Activated naive CD4-positive, alpha-beta T cell treated with anti-CD3 and anti-CD28 coated beads, Interleukin-2, amount 50 U/mL, for 72 hours (primary cell): ENCODE measurements at regions not wholly inside any gene's neighbourhood (a gene's known extent, or its start where the extent isn't known, plus 50 kb on each side); places are given as distances from the start of the nearest gene placed in this dataset.

ENCODE experiments used
- ATAC-seq, 2 donors: fragments of 150-1000 bp; cut with Tn5 transposase; 2 replicates each; pipeline ENCODE4 v1.10.0; 2021; ENCODE audit warnings: mild to moderate bottlenecking in 2 of 2, moderate library complexity in 2 of 2
- DNase-seq, 2 donors: peaks; one replicate each; pipeline ENCODE4 v3.0.0; 2021 to 2022; ENCODE audit warnings: low spot score in 2 of 2
- H3K27ac Mint-ChIP-seq, 2 donors: one replicate each; pipeline ENCODE4 v1.8.0; 2022; ENCODE audit warnings: mild to moderate bottlenecking in 2 of 2, mixed read lengths in 2 of 2
- H3K36me3 Mint-ChIP-seq, 2 donors: one replicate each; pipeline ENCODE4 v1.8.0; 2022; ENCODE audit warnings: mixed read lengths in 2 of 2
- H3K9me3 Mint-ChIP-seq, 2 donors: one replicate each; pipeline ENCODE4 v1.8.0; 2022; ENCODE audit warnings: mixed read lengths in 2 of 2

GRCh38 chr2:149271575-149271974, 58.8 kb upstream of the LYPD6 start:
- DNase-seq (no peak), ATAC-seq (peak in 1 of 2 donors; percentile 20)
- Mint-ChIP-seq H3K27ac (no peak overlapping the region), H3K9me3 (peaks cover 6 to 11% of the 10 kb centered on the region in 2 donors), H3K36me3 (no peaks in the 10 kb centered on the region)

- H3K9me3 Mint-ChIP-seq, result peaks cover 0 to 6% of the 10 kb centered on the region in 2 donors
- no peak overlapping the region for H3K27ac Mint-ChIP-seq
- H3K36me3 Mint-ChIP-seq, result no peaks in the 10 kb centered on the region
- no peak for ATAC-seq
- DNase-seq, result no peak
These were observed 52.1 kb upstream of the LYPD6 start for GRCh38 chr2:149278161-149278871.

- no peaks in the 10 kb centered on the region for H3K36me3 Mint-ChIP-seq
- no peak for DNase-seq
- H3K9me3 Mint-ChIP-seq, result peaks cover 0 to 6% of the 10 kb centered on the region in 2 donors
- no peak overlapping the region for H3K27ac Mint-ChIP-seq
- no peak for ATAC-seq
These were observed 51.5 kb upstream of the LYPD6 start for GRCh38 chr2:149278872-149279264.
